ENCODE measurements at regions not wholly inside any gene's neighbourhood (a gene's known extent, or its start where the extent isn't known, plus 50 kb on each side); places are given as distances from the start of the nearest gene placed in this dataset.

- TF ChIP-seq POLR2A (IDR thresholded peaks at IDR 0.05; ENCODE audit: low read length) (no peak), GATA1 (IDR thresholded peaks at IDR 0.05; ENCODE audit: low read depth, low read length) (no peak)
These were observed 82.6 kb upstream of the GAS1 start for GRCh38 chr9:87029905-87030304.
